ENCODE measurements at regions not wholly inside any gene's neighbourhood (a gene's known extent, or its start where the extent isn't known, plus 50 kb on each side); places are given as distances from the start of the nearest gene placed in this dataset.

- Mint-ChIP-seq H3K4me1 (ENCODE audit: low read depth) (no peaks in the 10 kb centered on the region), H3K27ac (no peak overlapping the region), H3K27me3 (ENCODE audit: insufficient read depth) (no peaks in the 10 kb centered on the region; the same call in 1 of the 2 replicates), H3K4me3 (no peak overlapping the region), H3K36me3 (ENCODE audit: low read depth) (no peaks in the 10 kb centered on the region), H3K9me3 (peaks cover 17% of the 10 kb centered on the region)
- TF ChIP-seq CTCF (IDR thresholded peaks at IDR 0.05) = no peak
- DNase-seq = no peak
Measured at GRCh38 chr1:177360791-177361190, 190.0 kb downstream of the BRINP2 start.

DNA sequence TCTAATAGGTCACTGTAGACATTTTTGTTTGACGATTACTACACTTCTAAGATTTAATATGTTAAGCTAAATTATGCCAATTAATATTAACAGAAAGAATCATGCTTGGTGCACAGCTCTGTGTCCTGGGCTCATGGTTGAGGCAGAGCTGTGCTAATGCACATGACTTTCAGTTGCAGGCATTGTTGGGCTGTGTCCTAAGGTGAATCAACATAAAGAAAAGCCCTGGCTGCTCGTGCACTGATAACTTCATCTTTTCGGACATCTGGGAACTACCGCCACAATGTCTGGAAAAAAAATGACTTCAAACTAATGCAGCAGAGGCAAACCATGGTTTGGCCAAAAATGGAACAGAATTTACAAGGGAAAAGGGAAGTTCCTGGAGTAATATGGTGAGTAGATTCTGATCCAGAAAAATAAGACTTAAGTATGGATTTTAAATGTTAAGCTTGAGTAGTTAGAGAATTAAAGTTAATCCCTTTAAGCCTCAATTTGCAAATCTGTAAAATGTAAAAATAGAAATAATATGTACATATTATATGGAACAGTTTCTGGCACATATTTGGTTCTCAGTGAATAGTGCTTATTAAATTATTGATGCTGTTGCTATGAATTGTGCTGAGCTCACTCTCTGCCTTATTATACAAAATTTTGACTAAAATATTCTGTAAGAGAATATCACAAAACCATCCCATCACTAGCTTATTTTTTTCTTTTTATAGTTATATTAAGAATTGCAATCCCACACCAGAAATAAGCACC, 186.1 kb downstream of the BRINP2 start:
- DNase-seq = no peak
- no peaks in the 10 kb centered on the region; the same call in 1 of the 2 replicates for H3K27me3 Mint-ChIP-seq (ENCODE audit: insufficient read depth)
- no peak for TF ChIP-seq CTCF (IDR thresholded peaks at IDR 0.05)
- peaks cover 16% of the 10 kb centered on the region for H3K9me3 Mint-ChIP-seq
- no peak overlapping the region for H3K27ac Mint-ChIP-seq
- no peak overlapping the region for H3K4me3 Mint-ChIP-seq
- H3K4me1 Mint-ChIP-seq (ENCODE audit: low read depth) = no peaks in the 10 kb centered on the region
- H3K36me3 Mint-ChIP-seq (ENCODE audit: low read depth) = no peaks in the 10 kb centered on the region

DNA sequence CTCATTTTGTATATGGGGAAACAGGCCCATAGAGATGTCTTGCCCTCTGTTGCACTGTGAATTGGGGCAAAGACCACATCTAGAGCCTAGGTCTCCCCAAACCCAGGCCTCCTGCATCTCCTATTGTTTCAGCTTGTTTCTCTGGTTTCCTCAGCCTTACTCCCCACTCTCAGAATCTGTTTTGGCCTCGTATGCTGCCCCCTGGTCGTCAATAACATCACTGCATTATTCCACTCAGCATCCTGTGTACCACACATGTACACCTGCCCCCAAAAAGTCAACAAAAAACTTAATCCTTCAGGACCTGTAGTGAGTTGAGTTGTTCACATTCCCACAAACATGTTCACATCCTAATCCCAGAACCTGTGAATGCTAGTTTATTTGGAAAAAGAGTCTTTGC, 184.8 kb downstream of the BRINP2 start:
- H3K36me3 Mint-ChIP-seq (ENCODE audit: low read depth) = no peaks in the 10 kb centered on the region
- TF ChIP-seq CTCF (IDR thresholded peaks at IDR 0.05) = peak; percentile 43; the same call in 1 of the 2 replicates
- H3K4me3 Mint-ChIP-seq = no peak overlapping the region
- peaks cover 5% of the 10 kb centered on the region; the same call in 1 of the 2 replicates for H3K9me3 Mint-ChIP-seq
- DNase-seq = no peak
- H3K27me3 Mint-ChIP-seq (ENCODE audit: insufficient read depth) = peaks cover 2% of the 10 kb centered on the region; the same call in 1 of the 2 replicates
- H3K27ac Mint-ChIP-seq = no peak overlapping the region
- no peaks in the 10 kb centered on the region for H3K4me1 Mint-ChIP-seq (ENCODE audit: low read depth)

DNA sequence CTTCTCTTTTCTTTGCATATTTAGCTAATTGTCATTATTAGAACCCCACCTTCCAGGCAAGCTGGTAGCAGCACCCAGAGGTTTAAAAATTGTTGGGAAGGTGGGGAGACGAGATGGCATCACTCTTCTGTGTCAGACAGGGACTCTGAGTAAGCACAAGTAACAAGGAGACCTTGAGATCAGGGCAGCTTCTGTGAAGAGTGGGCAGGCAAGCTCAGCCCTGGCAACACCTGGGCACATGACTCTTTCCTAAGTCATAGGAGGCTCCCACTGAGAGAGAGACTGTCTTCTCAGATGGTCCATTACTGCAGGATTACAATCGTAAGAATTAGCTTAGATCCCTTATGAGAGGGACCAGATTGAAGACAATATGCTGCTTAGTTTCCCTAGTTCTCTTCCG, 183.5 kb downstream of the BRINP2 start:
- Mint-ChIP-seq H3K36me3 (ENCODE audit: low read depth) (no peaks in the 10 kb centered on the region), H3K9me3 (peaks cover 5% of the 10 kb centered on the region; the same call in 1 of the 2 replicates), H3K4me1 (ENCODE audit: low read depth) (no peaks in the 10 kb centered on the region), H3K27ac (no peak overlapping the region), H3K27me3 (ENCODE audit: insufficient read depth) (peaks cover 3% of the 10 kb centered on the region; the same call in 1 of the 2 replicates), H3K4me3 (no peak overlapping the region)
- no peak for TF ChIP-seq CTCF (IDR thresholded peaks at IDR 0.05)
- no peak for DNase-seq

GRCh38 chr1:177351361-177352108, 180.8 kb downstream of the BRINP2 start:
- no peak for DNase-seq

More at GRCh38 chr1:177351361-177352108, 180.8 kb downstream of the BRINP2 start:
- peaks cover 3% of the 10 kb centered on the region; the same call in 1 of the 2 replicates for H3K27me3 Mint-ChIP-seq (ENCODE audit: insufficient read depth)
- H3K27ac Mint-ChIP-seq = no peak overlapping the region
- H3K4me3 Mint-ChIP-seq = no peak overlapping the region
- H3K4me1 Mint-ChIP-seq (ENCODE audit: low read depth) = no peaks in the 10 kb centered on the region
- TF ChIP-seq CTCF (IDR thresholded peaks at IDR 0.05) = no peak
- no peaks in the 10 kb centered on the region for H3K36me3 Mint-ChIP-seq (ENCODE audit: low read depth)
- H3K9me3 Mint-ChIP-seq = peaks cover 4% of the 10 kb centered on the region; the same call in 1 of the 2 replicates
